Mammary epithelial cell (primary cell): ENCODE measurements at regions not wholly inside any gene's neighbourhood (a gene's known extent, or its start where the extent isn't known, plus 50 kb on each side); places are given as distances from the start of the nearest gene placed in this dataset.

Source experiments
- CTCF ChIP-seq, 2 donors: IDR thresholded peaks in 1 of 2; conservative IDR thresholded peaks in 1 of 2; 2 replicates each; pipeline ENCODE4 v1.5.1; 2011 to 2012; ENCODE audit warnings: inconsistent platforms in 2 of 2, low read length in 2 of 2, mild to moderate bottlenecking in 2 of 2, control low read depth in 1 of 2, low read depth in 1 of 2; ENCODE audit not compliant: insufficient read depth in 1 of 2; ENCODE audit errors: extremely low read depth in 1 of 2
- EZH2 ChIP-seq: IDR thresholded peaks from 2 replicates; pipeline ENCODE4 v1.6.1; 2012; ENCODE audit warnings: low read length, inconsistent platforms, borderline replicate concordance

- TF ChIP-seq CTCF (conservative IDR thresholded peaks at IDR 0.05 in 1 of 2, IDR thresholded peaks at IDR 0.05 in 1 of 2; ENCODE audit: extremely low read depth in 1 of 2, insufficient read depth in 1 of 2, low read depth in 1 of 2, low read length in 2 of 2) = no peak
- no peak for TF ChIP-seq EZH2
Measured at GRCh38 chr4:149121023-149121404, 678.8 kb upstream of the NR3C2 start.
